ENCODE measurements at regions not wholly inside any gene's neighbourhood (a gene's known extent, or its start where the extent isn't known, plus 50 kb on each side); places are given as distances from the start of the nearest gene placed in this dataset.

DNA sequence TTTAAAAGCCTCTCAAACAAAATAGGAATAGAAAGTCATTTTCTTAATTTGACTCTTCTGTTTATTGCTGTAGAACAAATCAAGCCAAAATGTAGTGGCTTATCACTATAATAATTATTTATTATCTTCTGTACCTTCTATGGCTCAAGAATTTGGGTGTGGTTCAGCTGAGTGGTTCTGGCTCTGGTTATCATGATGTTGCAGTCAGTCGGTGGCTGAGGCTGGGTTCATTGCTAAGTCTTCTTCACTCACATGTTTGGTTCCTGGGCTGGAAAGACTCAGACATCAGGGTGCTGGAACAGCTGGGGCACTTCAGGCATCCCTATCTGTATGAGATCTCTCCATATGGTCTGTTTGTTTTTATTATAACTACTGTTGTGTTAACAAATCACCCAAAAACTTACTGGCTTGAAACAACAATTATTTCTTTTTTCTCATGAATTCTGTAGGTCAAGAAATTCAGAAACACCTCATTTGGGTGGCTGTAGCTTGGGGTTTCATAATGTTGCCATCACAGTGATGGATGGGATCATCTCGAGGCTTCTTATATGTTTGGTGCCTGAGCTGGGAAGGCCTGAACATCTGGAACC, 165.5 kb upstream of the FOXN2 start (continued):
- TF ChIP-seq, protein P1, sequence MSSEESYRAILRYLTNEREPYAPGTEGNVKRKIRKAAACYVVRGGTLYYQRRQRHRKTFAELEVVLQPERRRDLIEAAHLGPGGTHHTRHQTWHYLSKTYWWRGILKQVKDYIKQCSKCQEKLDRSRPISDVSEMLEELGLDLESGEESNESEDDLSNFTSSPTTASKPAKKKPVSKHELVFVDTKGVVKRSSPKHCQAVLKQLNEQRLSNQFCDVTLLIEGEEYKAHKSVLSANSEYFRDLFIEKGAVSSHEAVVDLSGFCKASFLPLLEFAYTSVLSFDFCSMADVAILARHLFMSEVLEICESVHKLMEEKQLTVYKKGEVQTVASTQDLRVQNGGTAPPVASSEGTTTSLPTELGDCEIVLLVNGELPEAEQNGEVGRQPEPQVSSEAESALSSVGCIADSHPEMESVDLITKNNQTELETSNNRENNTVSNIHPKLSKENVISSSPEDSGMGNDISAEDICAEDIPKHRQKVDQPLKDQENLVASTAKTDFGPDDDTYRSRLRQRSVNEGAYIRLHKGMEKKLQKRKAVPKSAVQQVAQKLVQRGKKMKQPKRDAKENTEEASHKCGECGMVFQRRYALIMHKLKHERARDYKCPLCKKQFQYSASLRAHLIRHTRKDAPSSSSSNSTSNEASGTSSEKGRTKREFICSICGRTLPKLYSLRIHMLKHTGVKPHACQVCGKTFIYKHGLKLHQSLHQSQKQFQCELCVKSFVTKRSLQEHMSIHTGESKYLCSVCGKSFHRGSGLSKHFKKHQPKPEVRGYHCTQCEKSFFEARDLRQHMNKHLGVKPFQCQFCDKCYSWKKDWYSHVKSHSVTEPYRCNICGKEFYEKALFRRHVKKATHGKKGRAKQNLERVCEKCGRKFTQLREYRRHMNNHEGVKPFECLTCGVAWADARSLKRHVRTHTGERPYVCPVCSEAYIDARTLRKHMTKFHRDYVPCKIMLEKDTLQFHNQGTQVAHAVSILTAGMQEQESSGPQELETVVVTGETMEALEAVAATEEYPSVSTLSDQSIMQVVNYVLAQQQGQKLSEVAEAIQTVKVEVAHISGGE (CRISPR knock-in tag; IDR thresholded peaks at IDR 0.05), result 0 out of 6 replicates have a peak, but pooled peaks of 1 of the 3 experiments have one; percentile 26
- TF ChIP-seq ARNT (IDR thresholded peaks at IDR 0.05) (peak in 1 of 2 experiments; percentile 43; a peak in 1 of 4 replicates), SRSF1 (IDR thresholded peaks at IDR 0.05; ENCODE audit: low read depth, low read length) (no peak), ZC3H4 (CRISPR knock-in tag; IDR thresholded peaks at IDR 0.05; ENCODE audit: borderline replicate concordance) (no peak), ATF7 (IDR thresholded peaks at IDR 0.05) (0 out of 2 replicates have a peak, but pooled peaks have one; percentile 26), NRF1 (conservative IDR thresholded peaks at IDR 0.05 in 1 of 2, IDR thresholded peaks at IDR 0.05 in 1 of 2) (no peak), KDM1A (IDR thresholded peaks at IDR 0.05) (peak in 1 of 2 experiments; percentile 38; a peak in 1 of 4 replicates), SIRT6 (IDR thresholded peaks at IDR 0.05; ENCODE audit: low read depth, low read length) (no peak), HDAC6 (IDR thresholded peaks at IDR 0.05; ENCODE audit: low read depth, low read length) (no peak), HEY1 (CRISPR knock-in tag; IDR thresholded peaks at IDR 0.05; ENCODE audit: borderline replicate concordance) (no peak), TAL1 (IDR thresholded peaks at IDR 0.05) (peak; percentile 81), MEF2A (IDR thresholded peaks at IDR 0.05; ENCODE audit: control insufficient read depth, low read depth, low read length) (no peak), TFAM (CRISPR knock-in tag; conservative IDR thresholded peaks at IDR 0.05) (no peak), NFIC (IDR thresholded peaks at IDR 0.05) (peak; percentile 35; the same call in 1 of the 2 replicates), ZNF184 (CRISPR knock-in tag; IDR thresholded peaks at IDR 0.05) (no peak), SMAD3 (CRISPR knock-in tag; conservative IDR thresholded peaks at IDR 0.05) (no peak), TEAD1 (CRISPR knock-in tag; IDR thresholded peaks at IDR 0.05) (0 out of 4 replicates have a peak, but pooled peaks of 1 of the 2 experiments have one; percentile 28), SMAD4 (CRISPR knock-in tag; conservative IDR thresholded peaks at IDR 0.05) (peak; percentile 67; the same call in 1 of the 2 replicates)
- TF ChIP-seq, protein P2, sequence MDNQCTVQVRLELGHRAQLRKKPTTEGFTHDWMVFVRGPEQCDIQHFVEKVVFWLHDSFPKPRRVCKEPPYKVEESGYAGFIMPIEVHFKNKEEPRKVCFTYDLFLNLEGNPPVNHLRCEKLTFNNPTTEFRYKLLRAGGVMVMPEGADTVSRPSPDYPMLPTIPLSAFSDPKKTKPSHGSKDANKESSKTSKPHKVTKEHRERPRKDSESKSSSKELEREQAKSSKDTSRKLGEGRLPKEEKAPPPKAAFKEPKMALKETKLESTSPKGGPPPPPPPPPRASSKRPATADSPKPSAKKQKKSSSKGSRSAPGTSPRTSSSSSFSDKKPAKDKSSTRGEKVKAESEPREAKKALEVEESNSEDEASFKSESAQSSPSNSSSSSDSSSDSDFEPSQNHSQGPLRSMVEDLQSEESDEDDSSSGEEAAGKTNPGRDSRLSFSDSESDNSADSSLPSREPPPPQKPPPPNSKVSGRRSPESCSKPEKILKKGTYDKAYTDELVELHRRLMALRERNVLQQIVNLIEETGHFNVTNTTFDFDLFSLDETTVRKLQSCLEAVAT (IDR thresholded peaks at IDR 0.05), result 0 out of 4 replicates have a peak, but pooled peaks of 1 of the 2 experiments have one; percentile 40
- TF ChIP-seq, protein P3, sequence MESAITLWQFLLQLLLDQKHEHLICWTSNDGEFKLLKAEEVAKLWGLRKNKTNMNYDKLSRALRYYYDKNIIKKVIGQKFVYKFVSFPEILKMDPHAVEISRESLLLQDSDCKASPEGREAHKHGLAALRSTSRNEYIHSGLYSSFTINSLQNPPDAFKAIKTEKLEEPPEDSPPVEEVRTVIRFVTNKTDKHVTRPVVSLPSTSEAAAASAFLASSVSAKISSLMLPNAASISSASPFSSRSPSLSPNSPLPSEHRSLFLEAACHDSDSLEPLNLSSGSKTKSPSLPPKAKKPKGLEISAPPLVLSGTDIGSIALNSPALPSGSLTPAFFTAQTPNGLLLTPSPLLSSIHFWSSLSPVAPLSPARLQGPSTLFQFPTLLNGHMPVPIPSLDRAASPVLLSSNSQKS (CRISPR knock-in tag; IDR thresholded peaks at IDR 0.05), result no peak
- TF ChIP-seq, protein P4, sequence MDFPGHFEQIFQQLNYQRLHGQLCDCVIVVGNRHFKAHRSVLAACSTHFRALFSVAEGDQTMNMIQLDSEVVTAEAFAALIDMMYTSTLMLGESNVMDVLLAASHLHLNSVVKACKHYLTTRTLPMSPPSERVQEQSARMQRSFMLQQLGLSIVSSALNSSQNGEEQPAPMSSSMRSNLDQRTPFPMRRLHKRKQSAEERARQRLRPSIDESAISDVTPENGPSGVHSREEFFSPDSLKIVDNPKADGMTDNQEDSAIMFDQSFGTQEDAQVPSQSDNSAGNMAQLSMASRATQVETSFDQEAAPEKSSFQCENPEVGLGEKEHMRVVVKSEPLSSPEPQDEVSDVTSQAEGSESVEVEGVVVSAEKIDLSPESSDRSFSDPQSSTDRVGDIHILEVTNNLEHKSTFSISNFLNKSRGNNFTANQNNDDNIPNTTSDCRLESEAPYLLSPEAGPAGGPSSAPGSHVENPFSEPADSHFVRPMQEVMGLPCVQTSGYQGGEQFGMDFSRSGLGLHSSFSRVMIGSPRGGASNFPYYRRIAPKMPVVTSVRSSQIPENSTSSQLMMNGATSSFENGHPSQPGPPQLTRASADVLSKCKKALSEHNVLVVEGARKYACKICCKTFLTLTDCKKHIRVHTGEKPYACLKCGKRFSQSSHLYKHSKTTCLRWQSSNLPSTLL (IDR thresholded peaks at IDR 0.05), result no peak

Data from K562 (cell line).